ENCODE measurements at regions not wholly inside any gene's neighbourhood (a gene's known extent, or its start where the extent isn't known, plus 50 kb on each side); places are given as distances from the start of the nearest gene placed in this dataset.

- POLR2A ChIA-PET = no interaction called here
- no peak for DNase-seq (ENCODE audit: low read depth, low spot score)
- CTCF ChIA-PET = interaction anchor here (0.7 kb wide), 1 partner anchor 25 kb away, joined by 3 read pairs; no protein-coding TSS in a partner anchor
- H3K27me3 ChIP-seq (ENCODE audit: control insufficient read depth, insufficient read depth, low read length) = no peaks in the 10 kb centered on the region
- H3K27ac ChIP-seq (ENCODE audit: low read depth, low read length) = no peak overlapping the region
- H3K4me3 ChIP-seq (ENCODE audit: low read depth, low read length) = no peak overlapping the region
- TF ChIP-seq, protein P1, sequence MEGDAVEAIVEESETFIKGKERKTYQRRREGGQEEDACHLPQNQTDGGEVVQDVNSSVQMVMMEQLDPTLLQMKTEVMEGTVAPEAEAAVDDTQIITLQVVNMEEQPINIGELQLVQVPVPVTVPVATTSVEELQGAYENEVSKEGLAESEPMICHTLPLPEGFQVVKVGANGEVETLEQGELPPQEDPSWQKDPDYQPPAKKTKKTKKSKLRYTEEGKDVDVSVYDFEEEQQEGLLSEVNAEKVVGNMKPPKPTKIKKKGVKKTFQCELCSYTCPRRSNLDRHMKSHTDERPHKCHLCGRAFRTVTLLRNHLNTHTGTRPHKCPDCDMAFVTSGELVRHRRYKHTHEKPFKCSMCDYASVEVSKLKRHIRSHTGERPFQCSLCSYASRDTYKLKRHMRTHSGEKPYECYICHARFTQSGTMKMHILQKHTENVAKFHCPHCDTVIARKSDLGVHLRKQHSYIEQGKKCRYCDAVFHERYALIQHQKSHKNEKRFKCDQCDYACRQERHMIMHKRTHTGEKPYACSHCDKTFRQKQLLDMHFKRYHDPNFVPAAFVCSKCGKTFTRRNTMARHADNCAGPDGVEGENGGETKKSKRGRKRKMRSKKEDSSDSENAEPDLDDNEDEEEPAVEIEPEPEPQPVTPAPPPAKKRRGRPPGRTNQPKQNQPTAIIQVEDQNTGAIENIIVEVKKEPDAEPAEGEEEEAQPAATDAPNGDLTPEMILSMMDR (IDR thresholded peaks at IDR 0.05; ENCODE audit: low read depth, low read length) = no peak
- H3K9me3 ChIP-seq (ENCODE audit: control insufficient read depth, insufficient read depth, low read length) = no peaks in the 10 kb centered on the region
These were observed 88.7 kb downstream of the SLITRK6 start for GRCh38 chr13:85710545-85710944.

GRCh38 chr13:85709721-85710120 lies 89.5 kb downstream of the SLITRK6 start:
- DNase-seq (ENCODE audit: low read depth, low spot score) = no peak
- CTCF ChIA-PET = interaction anchor here (1.0 kb wide), 1 partner anchor 61 kb away, joined by 3 read pairs; no protein-coding TSS in a partner anchor
- H3K4me3 ChIP-seq (ENCODE audit: low read depth, low read length) = no peak overlapping the region

DNA sequence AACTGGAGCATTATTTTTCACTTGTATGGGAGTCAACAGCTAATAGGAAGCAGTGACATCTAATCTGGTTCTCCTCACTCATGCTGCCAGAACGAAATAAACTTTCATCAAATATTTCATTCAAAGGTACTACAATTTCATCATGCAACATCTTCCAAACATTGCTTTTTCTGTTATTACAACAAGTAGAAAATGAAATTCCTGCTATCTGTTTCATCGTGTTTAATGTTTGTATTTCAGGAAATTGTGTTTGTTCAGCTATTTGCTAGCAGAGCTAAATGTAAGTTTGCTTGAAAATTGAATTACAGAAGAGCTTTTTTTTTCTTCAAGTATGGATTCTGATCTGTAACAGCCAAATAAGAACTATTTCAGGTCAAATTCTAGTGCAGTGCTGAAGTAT lies 90.1 kb downstream of the SLITRK6 start:
- H3K27me3 ChIP-seq (ENCODE audit: control insufficient read depth, insufficient read depth, low read length) = no peaks in the 10 kb centered on the region
- H3K27ac ChIP-seq (ENCODE audit: low read depth, low read length) = no peak overlapping the region
- no peaks in the 10 kb centered on the region for H3K9me3 ChIP-seq (ENCODE audit: control insufficient read depth, insufficient read depth, low read length)
- H3K4me3 ChIP-seq (ENCODE audit: low read depth, low read length) = no peak overlapping the region
- CTCF ChIA-PET = interaction anchor here (1.0 kb wide), 1 partner anchor 62 kb away, joined by 3 read pairs; no protein-coding TSS in a partner anchor
- DNase-seq (ENCODE audit: low read depth, low spot score) = no peak
- POLR2A ChIA-PET = no interaction called here
- TF ChIP-seq, protein P1 (IDR thresholded peaks at IDR 0.05; ENCODE audit: low read depth, low read length) = no peak

More at GRCh38 chr13:85709721-85710120, 89.5 kb downstream of the SLITRK6 start:
- Histone ChIP-seq H3K27ac (ENCODE audit: low read depth, low read length) (no peak overlapping the region), H3K9me3 (ENCODE audit: control insufficient read depth, insufficient read depth, low read length) (no peaks in the 10 kb centered on the region), H3K27me3 (ENCODE audit: control insufficient read depth, insufficient read depth, low read length) (no peaks in the 10 kb centered on the region)
- TF ChIP-seq, protein P1 (IDR thresholded peaks at IDR 0.05; ENCODE audit: low read depth, low read length) = no peak
- POLR2A ChIA-PET = no interaction called here

DNA sequence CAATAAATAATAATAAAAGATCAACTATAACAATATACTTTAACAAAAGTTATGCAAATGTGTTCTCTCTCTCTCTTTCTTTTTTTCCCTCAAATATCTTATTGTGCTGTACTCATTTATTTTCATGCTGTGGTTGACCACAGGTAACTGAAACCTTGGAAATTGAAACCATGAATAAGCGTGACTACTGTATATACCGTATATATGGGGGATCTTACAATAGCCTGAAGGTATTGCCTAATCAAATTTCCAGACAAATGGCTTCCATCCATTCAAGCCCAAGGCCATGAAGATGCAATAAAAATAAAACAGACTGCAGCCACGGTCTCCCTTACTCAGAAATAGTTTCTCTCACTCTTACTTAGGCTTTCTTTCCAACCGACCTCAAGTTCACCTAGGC lies 98.3 kb downstream of the SLITRK6 start:
- POLR2A ChIA-PET = no interaction called here
- TF ChIP-seq, protein P1 (IDR thresholded peaks at IDR 0.05; ENCODE audit: low read depth, low read length) = no peak
- H3K9me3 ChIP-seq (ENCODE audit: control insufficient read depth, insufficient read depth, low read length) = no peaks in the 10 kb centered on the region
- H3K27ac ChIP-seq (ENCODE audit: low read depth, low read length) = no peak overlapping the region
- no peak for DNase-seq (ENCODE audit: low read depth, low spot score)
- CTCF ChIA-PET = no interaction called here
- no peaks in the 10 kb centered on the region for H3K27me3 ChIP-seq (ENCODE audit: control insufficient read depth, insufficient read depth, low read length)
- H3K4me3 ChIP-seq (ENCODE audit: low read depth, low read length) = no peak overlapping the region

GRCh38 chr13:85698256-85698655 lies 101.0 kb downstream of the SLITRK6 start:
- no peak overlapping the region for H3K27ac ChIP-seq (ENCODE audit: low read depth, low read length)
- TF ChIP-seq, protein P1 (IDR thresholded peaks at IDR 0.05; ENCODE audit: low read depth, low read length) = no peak
- H3K9me3 ChIP-seq (ENCODE audit: control insufficient read depth, insufficient read depth, low read length) = no peaks in the 10 kb centered on the region
- H3K4me3 ChIP-seq (ENCODE audit: low read depth, low read length) = no peak overlapping the region
- DNase-seq (ENCODE audit: low read depth, low spot score) = no peak
- ChIA-PET POLR2A (no interaction called here), CTCF (no interaction called here)
- H3K27me3 ChIP-seq (ENCODE audit: control insufficient read depth, insufficient read depth, low read length) = no peaks in the 10 kb centered on the region
